ENCODE measurements at regions not wholly inside any gene's neighbourhood (a gene's known extent, or its start where the extent isn't known, plus 50 kb on each side); places are given as distances from the start of the nearest gene placed in this dataset.
A peak's percentile ranks its signal among the peaks of the same experiment; 100 is the strongest.

DNA sequence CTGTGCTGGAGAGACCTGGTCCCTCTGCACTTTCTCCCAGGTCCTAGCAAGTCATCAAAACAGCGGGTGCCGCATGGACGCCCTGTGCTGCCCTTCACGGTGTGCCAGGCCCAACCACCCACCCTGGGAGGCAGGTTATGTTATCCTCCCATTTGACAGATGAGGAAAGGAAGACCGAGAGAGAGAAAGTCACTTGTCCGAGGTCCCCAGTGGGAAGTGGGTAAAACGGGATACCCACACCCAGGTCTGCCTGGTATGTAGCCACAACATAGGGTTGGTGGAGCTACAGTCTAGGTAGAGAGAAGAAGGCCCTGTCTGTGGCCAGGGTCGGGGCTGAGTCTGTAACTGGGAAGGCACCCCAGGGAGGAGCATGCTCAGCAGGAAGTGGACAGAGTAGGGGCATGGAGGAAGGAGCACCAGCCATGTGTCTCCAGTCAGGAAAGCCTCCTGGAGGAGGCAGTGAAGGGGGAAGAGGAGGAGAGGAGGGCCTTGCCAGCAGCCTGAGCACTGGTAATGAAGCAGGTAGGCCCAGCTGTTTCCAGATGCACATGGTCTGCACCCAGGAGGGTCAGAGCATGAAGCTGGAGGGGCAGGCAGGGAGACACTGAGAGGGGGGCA, 98.4 kb downstream of the ZFP36L2 start:
- Histone ChIP-seq H3K36me3 (replicated peaks in 1 of 2; ENCODE audit: insufficient read depth in 1 of 2, low read depth in 2 of 2) (no peaks in the 10 kb centered on the region), H3K9me3 (no peaks in the 10 kb centered on the region), H3K4me1 (peaks cover 24% of the 10 kb centered on the region), H3K27ac (peak overlapping the region in 2 of 4 donors; percentile 4 to 77), H3K27me3 (no peaks in the 10 kb centered on the region), H3K4me3 (no peak overlapping the region)
- no peak for ATAC-seq
- DNase-seq: no peak
- TF ChIP-seq, protein P1, sequence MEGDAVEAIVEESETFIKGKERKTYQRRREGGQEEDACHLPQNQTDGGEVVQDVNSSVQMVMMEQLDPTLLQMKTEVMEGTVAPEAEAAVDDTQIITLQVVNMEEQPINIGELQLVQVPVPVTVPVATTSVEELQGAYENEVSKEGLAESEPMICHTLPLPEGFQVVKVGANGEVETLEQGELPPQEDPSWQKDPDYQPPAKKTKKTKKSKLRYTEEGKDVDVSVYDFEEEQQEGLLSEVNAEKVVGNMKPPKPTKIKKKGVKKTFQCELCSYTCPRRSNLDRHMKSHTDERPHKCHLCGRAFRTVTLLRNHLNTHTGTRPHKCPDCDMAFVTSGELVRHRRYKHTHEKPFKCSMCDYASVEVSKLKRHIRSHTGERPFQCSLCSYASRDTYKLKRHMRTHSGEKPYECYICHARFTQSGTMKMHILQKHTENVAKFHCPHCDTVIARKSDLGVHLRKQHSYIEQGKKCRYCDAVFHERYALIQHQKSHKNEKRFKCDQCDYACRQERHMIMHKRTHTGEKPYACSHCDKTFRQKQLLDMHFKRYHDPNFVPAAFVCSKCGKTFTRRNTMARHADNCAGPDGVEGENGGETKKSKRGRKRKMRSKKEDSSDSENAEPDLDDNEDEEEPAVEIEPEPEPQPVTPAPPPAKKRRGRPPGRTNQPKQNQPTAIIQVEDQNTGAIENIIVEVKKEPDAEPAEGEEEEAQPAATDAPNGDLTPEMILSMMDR (IDR thresholded peaks at IDR 0.05): no peak
- no peak for TF ChIP-seq POLR2A (IDR thresholded peaks at IDR 0.05)
- intact Hi-C loops (cut with DNase I): loop anchor here (10.0 kb wide), 1 partner anchor 107 kb away; no protein-coding TSS in a partner anchor
- 84 to 100% methylated on average over 5 to 8 of the region's 8 CpGs for WGBS, 2 donors

DNA sequence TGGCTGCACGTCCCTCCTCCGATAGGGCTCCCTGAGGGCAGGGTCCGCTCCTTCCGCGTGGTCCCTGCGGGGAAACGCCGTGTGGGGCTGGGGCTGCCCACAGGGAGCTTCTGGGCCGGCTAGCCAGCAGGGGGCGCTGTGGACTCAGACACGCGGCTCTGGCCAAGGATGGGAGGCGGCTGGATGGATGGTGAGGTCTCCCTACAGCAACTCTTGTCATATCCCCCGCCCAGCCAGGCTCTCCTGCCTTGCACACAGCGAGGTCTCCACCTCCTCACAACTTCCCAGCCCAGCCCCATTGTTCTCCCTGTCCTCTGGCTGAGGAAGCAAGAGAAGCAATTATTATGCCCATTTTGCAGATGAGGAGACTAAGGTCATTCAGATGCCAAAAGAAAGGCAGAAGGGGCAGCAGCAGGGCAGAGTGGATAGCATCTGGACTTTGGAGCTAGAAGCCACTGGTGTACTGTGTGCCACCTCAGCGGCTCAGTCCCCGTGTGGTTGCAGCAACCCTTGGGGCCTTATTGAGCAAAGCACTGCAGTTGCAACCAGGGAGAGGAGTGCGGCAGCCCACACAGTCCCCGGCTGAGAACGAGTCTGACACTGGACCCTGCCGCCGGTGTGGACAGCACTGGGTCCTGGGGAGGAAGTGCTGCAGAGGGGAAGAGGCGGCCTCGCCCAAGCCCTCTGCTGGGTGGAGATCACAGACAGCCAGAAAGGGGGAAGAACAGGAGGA, 99.0 kb downstream of the ZFP36L2 start:
- intact Hi-C loops (cut with DNase I): loop anchor here (10.0 kb wide), 1 partner anchor 107 kb away; no protein-coding TSS in a partner anchor
- TF ChIP-seq, protein P1 (IDR thresholded peaks at IDR 0.05): peak; percentile 16 to 59 (median 38)
- peak in 1 of 3 donors; percentile 44 for TF ChIP-seq POLR2A (IDR thresholded peaks at IDR 0.05)
- Histone ChIP-seq H3K36me3 (replicated peaks in 1 of 2; ENCODE audit: insufficient read depth in 1 of 2, low read depth in 2 of 2) (no peaks in the 10 kb centered on the region), H3K4me3 (no peak overlapping the region), H3K4me1 (peaks cover 24% of the 10 kb centered on the region), H3K9me3 (no peaks in the 10 kb centered on the region), H3K27ac (peak overlapping the region in 1 of 4 donors; percentile 77), H3K27me3 (no peaks in the 10 kb centered on the region)
- no peak for ATAC-seq
- 71 to 79% methylated on average over 20 to 24 of the region's 24 CpGs for WGBS, 2 donors
- peak; percentile 60 to 70 (median 66) for DNase-seq

DNA sequence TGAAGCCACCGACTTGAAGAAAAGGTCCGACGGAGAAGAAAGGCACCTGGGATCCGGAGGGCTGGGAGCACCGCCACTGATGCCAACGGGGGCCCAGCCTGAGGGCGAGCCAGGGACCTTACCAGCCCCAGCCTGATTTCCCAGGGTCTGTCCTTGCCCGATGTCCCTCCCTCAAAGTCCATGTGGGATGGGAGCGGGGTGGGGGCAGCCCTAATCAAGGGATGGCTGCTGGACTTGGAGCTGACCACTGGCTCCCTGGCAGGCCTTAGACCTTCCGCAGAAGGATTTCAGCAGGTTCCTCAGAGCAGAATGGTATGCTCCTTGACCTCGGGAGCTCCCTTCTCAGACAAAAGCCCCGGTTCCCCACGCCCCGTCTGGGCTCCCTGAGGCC, 99.6 kb downstream of the ZFP36L2 start:
- H3K4me1 ChIP-seq: peaks cover 18% of the 10 kb centered on the region
- intact Hi-C loops (cut with DNase I): loop anchor here (10.0 kb wide), 1 partner anchor 108 kb away; no protein-coding TSS in a partner anchor

DNA sequence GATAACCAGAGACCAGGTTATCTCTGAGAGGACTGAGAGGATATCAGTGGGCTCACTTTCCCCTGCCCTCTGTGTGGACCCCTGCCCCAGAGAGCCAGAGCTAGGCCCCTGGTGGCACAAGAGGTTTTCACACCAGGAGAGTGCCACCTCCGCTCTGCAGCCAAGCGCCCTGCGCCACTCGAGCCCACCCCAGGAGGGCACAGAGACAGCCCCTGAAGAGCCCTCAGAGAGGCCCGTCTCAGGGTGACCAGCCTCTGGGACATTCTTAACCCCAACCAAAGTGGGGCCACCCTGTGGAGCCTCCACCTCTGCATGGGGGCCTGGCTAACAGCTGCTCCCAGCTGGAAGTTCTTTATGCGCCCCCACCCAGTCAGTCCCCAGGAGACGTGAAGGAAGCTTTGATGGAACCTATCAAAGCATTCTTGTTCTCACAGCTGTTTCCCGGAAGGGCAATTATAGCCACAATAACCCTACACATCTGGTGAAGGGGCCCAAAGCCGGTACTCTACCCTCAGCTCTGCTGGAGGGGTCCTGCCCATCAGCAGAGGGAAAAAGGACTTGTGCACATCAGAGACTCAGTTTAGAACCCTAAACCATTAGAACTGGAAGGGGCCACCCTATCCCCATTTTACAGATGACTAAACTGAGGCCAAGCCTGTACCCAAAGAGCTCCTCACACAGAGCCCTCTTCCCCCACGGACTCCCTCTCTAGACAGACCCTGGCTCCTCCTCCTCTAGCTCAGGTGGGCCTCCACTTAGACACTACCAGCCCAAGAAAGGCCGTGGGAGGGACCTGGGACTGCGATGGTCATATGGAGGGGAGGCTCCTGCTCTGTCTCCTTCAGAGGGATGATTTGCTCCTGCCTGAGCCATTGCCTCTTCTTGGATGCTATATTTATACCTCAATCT, 101.1 kb downstream of the ZFP36L2 start:
- Histone ChIP-seq H3K27ac (no peak overlapping the region), H3K4me1 (peaks cover 3% of the 10 kb centered on the region), H3K36me3 (replicated peaks in 1 of 2; ENCODE audit: insufficient read depth in 1 of 2, low read depth in 2 of 2) (no peaks in the 10 kb centered on the region), H3K4me3 (no peak overlapping the region), H3K9me3 (no peaks in the 10 kb centered on the region), H3K27me3 (no peaks in the 10 kb centered on the region)
- DNase-seq (no peak), ATAC-seq (no peak)
- TF ChIP-seq POLR2A (IDR thresholded peaks at IDR 0.05): no peak
- TF ChIP-seq, protein P1 (IDR thresholded peaks at IDR 0.05): no peak
- intact Hi-C loops (cut with DNase I): loop anchor here (10.0 kb wide), 1 partner anchor 109 kb away; no protein-coding TSS in a partner anchor
- WGBS, 2 donors: 87 to 93% methylated on average over 7 to 12 of the region's 12 CpGs

More for the DNA sequence above, 99.6 kb downstream of the ZFP36L2 start:
- DNase-seq: no peak
- no peak overlapping the region for H3K4me3 ChIP-seq
- no peaks in the 10 kb centered on the region for H3K36me3 ChIP-seq (replicated peaks in 1 of 2; ENCODE audit: insufficient read depth in 1 of 2, low read depth in 2 of 2)
- no peak overlapping the region for H3K27ac ChIP-seq
- no peak for ATAC-seq
- TF ChIP-seq, protein P1 (IDR thresholded peaks at IDR 0.05): no peak
- no peak for TF ChIP-seq POLR2A (IDR thresholded peaks at IDR 0.05)
- no peaks in the 10 kb centered on the region for H3K9me3 ChIP-seq
- H3K27me3 ChIP-seq: no peaks in the 10 kb centered on the region
- WGBS, 2 donors: 91% methylated on average over 11 to 14 of the region's 14 CpGs

Measured in body of pancreas (tissue), 4 donors.